HG03280 (cell line): ENCODE measurements at regions not wholly inside any gene's neighbourhood (a gene's known extent, or its start where the extent isn't known, plus 50 kb on each side); places are given as distances from the start of the nearest gene placed in this dataset.
"Not testable (repeated sequence)": the region's sequence is repeated elsewhere in the genome, so short reads cannot be mapped to it uniquely, and the experiment has no call there.

ENCODE experiments used
- ATAC-seq: cut with Tn5 transposase; IDR thresholded peaks from one replicate; pipeline ENCODE4 v1.9.1; 2021; ENCODE audit warnings: mild to moderate bottlenecking, moderate library complexity; ENCODE audit not compliant: unreplicated experiment

- ATAC-seq = no peak
Observed at GRCh38 chr3:124132813-124133212, 140.9 kb upstream of the ROPN1 start.

- no peak for ATAC-seq
Observed at GRCh38 chr3:124133366-124133940, 141.5 kb upstream of the ROPN1 start.

GRCh38 chr3:124137216-124137615 lies 145.3 kb upstream of the ROPN1 start:
- ATAC-seq = no peak

- ATAC-seq = no peak
Observed at GRCh38 chr3:124138148-124138547, 146.2 kb upstream of the ROPN1 start.

GRCh38 chr3:124140746-124141145 lies 148.8 kb upstream of the ROPN1 start:
- ATAC-seq = no peak

- ATAC-seq = no peak
Observed at GRCh38 chr3:124142389-124142970, 150.6 kb upstream of the ROPN1 start.

- ATAC-seq = no peak
Observed at GRCh38 chr3:124143047-124143446, 151.1 kb upstream of the ROPN1 start.

- ATAC-seq = no peak
Observed at GRCh38 chr3:124144035-124144814, 152.3 kb upstream of the ROPN1 start.

- ATAC-seq = no peak
Observed at GRCh38 chr3:124147429-124147828, 155.5 kb upstream of the ROPN1 start.

GRCh38 chr3:124147946-124148345 lies 156.0 kb upstream of the ROPN1 start:
- no peak for ATAC-seq

- ATAC-seq = no peak
Observed at GRCh38 chr3:124149081-124149480, 157.2 kb upstream of the ROPN1 start.

- ATAC-seq = no peak
Observed at GRCh38 chr3:124149771-124150170, 157.8 kb upstream of the ROPN1 start.

GRCh38 chr3:124152891-124153290 lies 161.0 kb upstream of the ROPN1 start:
- ATAC-seq = not testable (repeated sequence)

GRCh38 chr3:124156866-124157712 lies 165.2 kb upstream of the ROPN1 start:
- ATAC-seq = no peak

GRCh38 chr3:124157748-124158147 lies 165.8 kb upstream of the ROPN1 start:
- ATAC-seq = no peak

- no peak for ATAC-seq
Observed at GRCh38 chr3:124158168-124158881, 166.4 kb upstream of the ROPN1 start.

GRCh38 chr3:124161448-124161847 lies 169.5 kb upstream of the ROPN1 start:
- no peak for ATAC-seq

GRCh38 chr3:124163689-124164088 lies 171.8 kb upstream of the ROPN1 start:
- ATAC-seq = no peak

- no peak for ATAC-seq
Observed at GRCh38 chr3:124168271-124168670, 176.3 kb upstream of the ROPN1 start.

- ATAC-seq = no peak
Observed at GRCh38 chr3:124172283-124172682, 180.4 kb upstream of the ROPN1 start.

- ATAC-seq = no peak
Observed at GRCh38 chr3:124172816-124173215, 180.9 kb upstream of the ROPN1 start.
